ENCODE measurements at regions not wholly inside any gene's neighbourhood (a gene's known extent, or its start where the extent isn't known, plus 50 kb on each side); places are given as distances from the start of the nearest gene placed in this dataset.

DNA sequence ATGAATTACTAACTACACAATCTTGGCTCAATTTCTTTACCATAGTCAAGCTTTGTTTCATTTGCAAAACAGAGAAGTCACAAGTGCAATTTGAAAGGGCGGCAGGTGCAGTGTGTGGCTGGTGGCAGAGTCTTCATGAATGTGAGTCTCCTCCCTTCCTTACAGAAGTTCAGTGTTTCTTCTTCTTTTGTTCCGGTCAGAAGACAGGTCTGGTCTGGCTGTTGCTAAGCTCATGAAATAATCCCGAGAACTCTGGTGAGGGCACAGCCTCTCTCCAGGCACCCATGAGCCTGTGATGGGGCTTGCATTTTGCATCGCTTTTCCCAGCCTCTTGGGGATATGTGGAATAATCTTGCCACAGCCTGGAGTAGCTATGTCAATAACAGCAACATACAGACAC lies 824.8 kb upstream of the SALL3 start:
- TF ChIP-seq ZC3H10 (CRISPR knock-in tag; IDR thresholded peaks at IDR 0.05): no peak
- no peak for TF ChIP-seq ZNF8 (CRISPR knock-in tag; IDR thresholded peaks at IDR 0.05)
- TF ChIP-seq PPARA (CRISPR knock-in tag; IDR thresholded peaks at IDR 0.05; ENCODE audit: borderline replicate concordance): no peak
- TF ChIP-seq OSR1 (CRISPR knock-in tag; IDR thresholded peaks at IDR 0.05): no peak
- no peak for TF ChIP-seq SNAI2 (CRISPR knock-in tag; IDR thresholded peaks at IDR 0.05)
- no peak for TF ChIP-seq TSHZ2 (CRISPR knock-in tag; IDR thresholded peaks at IDR 0.05)
- no peak for TF ChIP-seq TCF4 (CRISPR knock-in tag; IDR thresholded peaks at IDR 0.05; ENCODE audit: borderline replicate concordance)
- TF ChIP-seq RARB (CRISPR knock-in tag; IDR thresholded peaks at IDR 0.05): no peak
- TF ChIP-seq ISL1 (CRISPR knock-in tag; IDR thresholded peaks at IDR 0.05): no peak
- no peak for ATAC-seq

DNA sequence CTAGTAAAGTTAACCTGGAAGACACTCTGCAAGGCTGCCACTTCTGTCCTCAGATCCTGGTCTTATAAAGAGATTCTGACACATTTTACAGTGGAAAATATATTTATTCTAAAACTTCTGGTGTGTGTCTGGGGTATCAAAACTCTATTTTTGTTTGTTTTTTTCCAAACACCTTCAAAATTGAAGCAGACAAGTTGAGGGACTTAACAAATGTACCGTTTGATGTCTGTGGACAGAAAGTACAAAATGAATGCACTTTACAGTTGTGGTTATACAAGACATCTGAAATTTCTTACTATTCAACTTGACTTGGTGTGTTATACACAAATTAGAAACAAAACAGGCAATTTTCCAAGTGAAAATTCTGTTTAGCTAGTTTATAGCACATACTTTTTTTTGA lies 823.2 kb upstream of the SALL3 start:
- no peak for ATAC-seq
- TF ChIP-seq ZC3H10 (CRISPR knock-in tag; IDR thresholded peaks at IDR 0.05): no peak
- no peak for TF ChIP-seq POU6F1 (CRISPR knock-in tag; IDR thresholded peaks at IDR 0.05; ENCODE audit: borderline replicate concordance, low read depth)
- TF ChIP-seq ARNTL (CRISPR knock-in tag; IDR thresholded peaks at IDR 0.05; ENCODE audit: borderline replicate concordance, low read depth): no peak
- no peak for TF ChIP-seq ZNF565 (CRISPR knock-in tag; conservative IDR thresholded peaks at IDR 0.05; ENCODE audit: low read depth)
- no peak for TF ChIP-seq CSDC2 (CRISPR knock-in tag; IDR thresholded peaks at IDR 0.05)
- TF ChIP-seq, protein P1, sequence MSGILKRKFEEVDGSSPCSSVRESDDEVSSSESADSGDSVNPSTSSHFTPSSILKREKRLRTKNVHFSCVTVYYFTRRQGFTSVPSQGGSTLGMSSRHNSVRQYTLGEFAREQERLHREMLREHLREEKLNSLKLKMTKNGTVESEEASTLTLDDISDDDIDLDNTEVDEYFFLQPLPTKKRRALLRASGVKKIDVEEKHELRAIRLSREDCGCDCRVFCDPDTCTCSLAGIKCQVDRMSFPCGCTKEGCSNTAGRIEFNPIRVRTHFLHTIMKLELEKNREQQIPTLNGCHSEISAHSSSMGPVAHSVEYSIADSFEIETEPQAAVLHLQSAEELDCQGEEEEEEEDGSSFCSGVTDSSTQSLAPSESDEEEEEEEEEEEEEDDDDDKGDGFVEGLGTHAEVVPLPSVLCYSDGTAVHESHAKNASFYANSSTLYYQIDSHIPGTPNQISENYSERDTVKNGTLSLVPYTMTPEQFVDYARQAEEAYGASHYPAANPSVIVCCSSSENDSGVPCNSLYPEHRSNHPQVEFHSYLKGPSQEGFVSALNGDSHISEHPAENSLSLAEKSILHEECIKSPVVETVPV (CRISPR knock-in tag; IDR thresholded peaks at IDR 0.05): no peak
- TF ChIP-seq TOX (CRISPR knock-in tag; IDR thresholded peaks at IDR 0.05; ENCODE audit: borderline replicate concordance): no peak
- TF ChIP-seq TCF4 (CRISPR knock-in tag; IDR thresholded peaks at IDR 0.05; ENCODE audit: borderline replicate concordance): no peak
- TF ChIP-seq ZNF70 (CRISPR knock-in tag; IDR thresholded peaks at IDR 0.05): no peak
- TF ChIP-seq OSR1 (CRISPR knock-in tag; IDR thresholded peaks at IDR 0.05): no peak
- no peak for TF ChIP-seq BACH2 (CRISPR knock-in tag; IDR thresholded peaks at IDR 0.05; ENCODE audit: borderline replicate concordance)
- TF ChIP-seq PPARA (CRISPR knock-in tag; IDR thresholded peaks at IDR 0.05; ENCODE audit: borderline replicate concordance): no peak
- no peak for TF ChIP-seq PATZ1 (CRISPR knock-in tag; IDR thresholded peaks at IDR 0.05; ENCODE audit: borderline replicate concordance)
- TF ChIP-seq TSHZ2 (CRISPR knock-in tag; IDR thresholded peaks at IDR 0.05): no peak
- TF ChIP-seq ZFP30 (CRISPR knock-in tag; IDR thresholded peaks at IDR 0.05): no peak
- TF ChIP-seq ESRRG (CRISPR knock-in tag; IDR thresholded peaks at IDR 0.05): no peak
- TF ChIP-seq ZFP3 (CRISPR knock-in tag; IDR thresholded peaks at IDR 0.05): no peak
- no peak for TF ChIP-seq SNAI2 (CRISPR knock-in tag; IDR thresholded peaks at IDR 0.05)
- no peak for TF ChIP-seq RARB (CRISPR knock-in tag; IDR thresholded peaks at IDR 0.05)
- no peak for TF ChIP-seq ISL1 (CRISPR knock-in tag; IDR thresholded peaks at IDR 0.05)
